ENCODE measurements at regions not wholly inside any gene's neighbourhood (a gene's known extent, or its start where the extent isn't known, plus 50 kb on each side); places are given as distances from the start of the nearest gene placed in this dataset.

DNA sequence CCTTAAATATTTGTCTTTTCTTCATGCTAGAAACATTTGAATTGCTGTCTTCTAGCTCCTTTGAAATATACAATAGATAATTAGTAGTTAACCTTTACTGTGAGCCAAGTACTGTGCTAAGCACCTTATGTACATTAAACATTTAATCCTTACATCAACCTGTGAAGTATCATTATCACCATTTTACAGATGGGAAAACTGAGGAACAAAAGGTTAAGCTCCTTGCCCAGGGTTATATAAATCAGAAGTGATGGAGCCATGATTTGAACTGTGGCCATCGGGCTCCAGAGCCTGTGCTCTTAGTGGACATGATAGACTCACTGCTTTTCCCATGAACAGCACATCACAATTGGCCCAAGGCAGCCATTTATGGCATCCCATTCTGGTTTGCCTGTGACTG lies 140.9 kb downstream of the UNC5CL start:
- TF ChIP-seq, protein P1, sequence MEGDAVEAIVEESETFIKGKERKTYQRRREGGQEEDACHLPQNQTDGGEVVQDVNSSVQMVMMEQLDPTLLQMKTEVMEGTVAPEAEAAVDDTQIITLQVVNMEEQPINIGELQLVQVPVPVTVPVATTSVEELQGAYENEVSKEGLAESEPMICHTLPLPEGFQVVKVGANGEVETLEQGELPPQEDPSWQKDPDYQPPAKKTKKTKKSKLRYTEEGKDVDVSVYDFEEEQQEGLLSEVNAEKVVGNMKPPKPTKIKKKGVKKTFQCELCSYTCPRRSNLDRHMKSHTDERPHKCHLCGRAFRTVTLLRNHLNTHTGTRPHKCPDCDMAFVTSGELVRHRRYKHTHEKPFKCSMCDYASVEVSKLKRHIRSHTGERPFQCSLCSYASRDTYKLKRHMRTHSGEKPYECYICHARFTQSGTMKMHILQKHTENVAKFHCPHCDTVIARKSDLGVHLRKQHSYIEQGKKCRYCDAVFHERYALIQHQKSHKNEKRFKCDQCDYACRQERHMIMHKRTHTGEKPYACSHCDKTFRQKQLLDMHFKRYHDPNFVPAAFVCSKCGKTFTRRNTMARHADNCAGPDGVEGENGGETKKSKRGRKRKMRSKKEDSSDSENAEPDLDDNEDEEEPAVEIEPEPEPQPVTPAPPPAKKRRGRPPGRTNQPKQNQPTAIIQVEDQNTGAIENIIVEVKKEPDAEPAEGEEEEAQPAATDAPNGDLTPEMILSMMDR (IDR thresholded peaks at IDR 0.05; ENCODE audit: extremely low read depth in 1 of 2, insufficient read depth in 1 of 2, low read depth in 1 of 2, low read length in 2 of 2): no peak
- no peak for TF ChIP-seq POLR2A (IDR thresholded peaks at IDR 0.05; ENCODE audit: low read depth, low read length)
- TF ChIP-seq, protein P2, sequence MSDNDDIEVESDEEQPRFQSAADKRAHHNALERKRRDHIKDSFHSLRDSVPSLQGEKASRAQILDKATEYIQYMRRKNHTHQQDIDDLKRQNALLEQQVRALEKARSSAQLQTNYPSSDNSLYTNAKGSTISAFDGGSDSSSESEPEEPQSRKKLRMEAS (IDR thresholded peaks at IDR 0.05; ENCODE audit: insufficient read depth, insufficient read length): no peak
- no peak for TF ChIP-seq JUN (IDR thresholded peaks at IDR 0.05; ENCODE audit: borderline replicate concordance, insufficient read depth, insufficient read length, low read depth)
- no peak for TF ChIP-seq EZH2 (IDR thresholded peaks at IDR 0.05; ENCODE audit: borderline replicate concordance, low read depth, low read length, severe bottlenecking)
